Loucy (cell line): ENCODE measurements at regions not wholly inside any gene's neighbourhood (a gene's known extent, or its start where the extent isn't known, plus 50 kb on each side); places are given as distances from the start of the nearest gene placed in this dataset.
"Not testable (repeated sequence)": the region's sequence is repeated elsewhere in the genome, so short reads cannot be mapped to it uniquely, and the experiment has no call there.

Source experiments
- H2AFZ ChIP-seq: fragments of 200-600 bp; sonication (generic); 2 replicates; pipeline ENCODE4 v1.6.0; 2016; ENCODE audit warnings: antibody characterized with exemption, mild to moderate bottlenecking, low read length, moderate library complexity
- H3F3A ChIP-seq: fragments of 200-600 bp; 2 replicates; pipeline ENCODE4 v1.6.0; 2016; ENCODE audit warnings: antibody characterized with exemption, low read depth, mild to moderate bottlenecking
- H3K27me3 ChIP-seq: fragments of 200-600 bp; sonication (generic); 2 replicates; pipeline ENCODE4 v1.6.1; 2014; ENCODE audit warnings: low read length, mild to moderate bottlenecking; ENCODE audit not compliant: insufficient read depth, poor library complexity, severe bottlenecking
- H3K36me3 ChIP-seq: fragments of 200-600 bp; sonication (generic); 2 replicates; pipeline ENCODE4 v1.6.1; 2016; ENCODE audit warnings: low read length; ENCODE audit not compliant: insufficient read depth
- H3K4me1 ChIP-seq: fragments of 200-600 bp; sonication (generic); 2 replicates; pipeline ENCODE4 v1.5.1; 2014; ENCODE audit warnings: low read length, mild to moderate bottlenecking; ENCODE audit not compliant: insufficient read depth, poor library complexity, severe bottlenecking
- H3K4me2 ChIP-seq: fragments of 200-600 bp; sonication (generic); 2 replicates; pipeline ENCODE4 v1.6.0; 2014; ENCODE audit warnings: antibody characterized with exemption, low read length, low read depth, mild to moderate bottlenecking; ENCODE audit not compliant: poor library complexity, severe bottlenecking
- H3K4me3 ChIP-seq: fragments of 200-600 bp; sonication (generic); 2 replicates; pipeline ENCODE4 v1.5.1; 2014; ENCODE audit warnings: low read length, mild to moderate bottlenecking, mixed read lengths; ENCODE audit not compliant: poor library complexity, severe bottlenecking
- H3K79me2 ChIP-seq: fragments of 200-600 bp; sonication (generic); 2 replicates; pipeline ENCODE4 v1.6.1; 2014; ENCODE audit warnings: low read length; ENCODE audit not compliant: insufficient read depth
- H3K9ac ChIP-seq: fragments of 200-600 bp; sonication (generic); 2 replicates; pipeline ENCODE4 v1.6.0; 2014; ENCODE audit warnings: mild to moderate bottlenecking, low read depth, low read length, moderate library complexity; ENCODE audit not compliant: poor library complexity, severe bottlenecking
- H3K9me2 ChIP-seq: fragments of 200-600 bp; sonication (generic); replicated peaks from 2 replicates; pipeline ENCODE4 v1.6.1; 2016; ENCODE audit warnings: low read depth, low read length, mixed read lengths
- H3K9me3 ChIP-seq: fragments of 200-600 bp; sonication (generic); 2 replicates; pipeline ENCODE4 v1.6.1; 2014; ENCODE audit warnings: mild to moderate bottlenecking, antibody characterized with exemption, low read length, low read depth; ENCODE audit not compliant: insufficient read depth
- H4K20me1 ChIP-seq: fragments of 200-600 bp; sonication (generic); 2 replicates; pipeline ENCODE4 v1.6.0; 2014; ENCODE audit warnings: antibody characterized with exemption, low read length, mild to moderate bottlenecking; ENCODE audit not compliant: insufficient read depth, poor library complexity, severe bottlenecking
- EZH2phosphoT487 ChIP-seq: fragments of 200-600 bp; IDR thresholded peaks from 2 replicates; pipeline ENCODE4 v1.6.1; 2018; ENCODE audit warnings: antibody characterized with exemption, mild to moderate bottlenecking, moderate library complexity, borderline replicate concordance
- TF ChIP-seq, protein P1 (sequence below): fragments of 200-600 bp; sonication (generic); conservative IDR thresholded peaks from 2 replicates; pipeline ENCODE4 v1.5.1; 2014; ENCODE audit warnings: mild to moderate bottlenecking, antibody characterized with exemption, low read length

DNA sequence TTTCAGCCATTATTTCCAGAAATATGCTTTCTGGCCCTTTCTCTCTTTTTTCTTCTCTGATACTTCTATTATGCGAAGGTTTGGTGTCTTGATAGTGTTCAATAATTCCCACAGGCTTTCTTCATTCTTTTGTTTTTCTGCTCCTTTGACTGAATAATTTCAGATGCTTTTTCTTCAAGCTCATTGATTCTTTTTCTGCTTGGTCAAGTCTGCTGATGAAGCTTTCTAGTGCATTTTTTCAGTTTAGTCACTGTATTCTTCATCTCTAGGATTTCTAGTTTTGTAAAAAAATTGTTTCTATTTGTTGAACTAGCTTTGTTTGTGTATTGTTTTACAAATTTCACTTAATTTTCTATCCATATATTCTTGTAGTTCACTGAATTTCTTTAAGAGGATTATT lies 304.0 kb upstream of the TARS1 start:
- no peaks in the 10 kb centered on the region for H3K27me3 ChIP-seq
- no peak overlapping the region for H3K4me2 ChIP-seq
- H3K9ac ChIP-seq: no peak overlapping the region
- H3K36me3 ChIP-seq: no peaks in the 10 kb centered on the region
- no peak overlapping the region for H3K4me3 ChIP-seq
- H4K20me1 ChIP-seq: no peaks in the 10 kb centered on the region
- H3K4me1 ChIP-seq: no peaks in the 10 kb centered on the region
- no peaks in the 10 kb centered on the region for H3K79me2 ChIP-seq
- no peak overlapping the region for H2AFZ ChIP-seq
- TF ChIP-seq EZH2phosphoT487: no peak
- TF ChIP-seq, protein P1, sequence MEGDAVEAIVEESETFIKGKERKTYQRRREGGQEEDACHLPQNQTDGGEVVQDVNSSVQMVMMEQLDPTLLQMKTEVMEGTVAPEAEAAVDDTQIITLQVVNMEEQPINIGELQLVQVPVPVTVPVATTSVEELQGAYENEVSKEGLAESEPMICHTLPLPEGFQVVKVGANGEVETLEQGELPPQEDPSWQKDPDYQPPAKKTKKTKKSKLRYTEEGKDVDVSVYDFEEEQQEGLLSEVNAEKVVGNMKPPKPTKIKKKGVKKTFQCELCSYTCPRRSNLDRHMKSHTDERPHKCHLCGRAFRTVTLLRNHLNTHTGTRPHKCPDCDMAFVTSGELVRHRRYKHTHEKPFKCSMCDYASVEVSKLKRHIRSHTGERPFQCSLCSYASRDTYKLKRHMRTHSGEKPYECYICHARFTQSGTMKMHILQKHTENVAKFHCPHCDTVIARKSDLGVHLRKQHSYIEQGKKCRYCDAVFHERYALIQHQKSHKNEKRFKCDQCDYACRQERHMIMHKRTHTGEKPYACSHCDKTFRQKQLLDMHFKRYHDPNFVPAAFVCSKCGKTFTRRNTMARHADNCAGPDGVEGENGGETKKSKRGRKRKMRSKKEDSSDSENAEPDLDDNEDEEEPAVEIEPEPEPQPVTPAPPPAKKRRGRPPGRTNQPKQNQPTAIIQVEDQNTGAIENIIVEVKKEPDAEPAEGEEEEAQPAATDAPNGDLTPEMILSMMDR: no peak
- no peaks in the 10 kb centered on the region for H3F3A ChIP-seq
- no peaks in the 10 kb centered on the region for H3K9me2 ChIP-seq
- peaks cover 17% of the 10 kb centered on the region for H3K9me3 ChIP-seq

DNA sequence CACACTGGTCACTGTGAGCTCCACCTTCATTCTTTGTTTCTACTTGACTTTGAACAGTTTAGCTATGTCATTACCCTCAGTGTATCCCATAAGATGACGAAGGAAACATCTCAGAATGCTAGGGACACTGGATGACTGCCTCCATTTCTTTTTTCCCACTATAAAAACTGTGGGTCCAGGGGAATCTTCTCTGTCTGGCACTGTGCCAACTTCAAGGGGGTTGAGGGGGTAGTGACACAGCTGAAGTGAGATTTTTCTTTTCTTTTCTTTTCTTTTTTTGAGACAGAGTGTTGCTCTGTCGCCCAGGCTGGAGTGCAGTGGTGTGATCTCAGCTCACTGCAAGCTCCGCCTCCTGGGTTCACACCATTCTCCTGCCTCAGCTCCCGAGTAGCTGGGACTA lies 302.6 kb upstream of the TARS1 start:
- H3K4me3 ChIP-seq, H3K79me2 ChIP-seq, H2AFZ ChIP-seq, H3K4me2 ChIP-seq, H3K27me3 ChIP-seq, H3F3A ChIP-seq, H4K20me1 ChIP-seq, H3K36me3 ChIP-seq, H3K9me2 ChIP-seq, H3K4me1 ChIP-seq, H3K9ac ChIP-seq: not testable (repeated sequence)
- H3K9me3 ChIP-seq: peaks cover 17% of the 10 kb centered on the region

DNA sequence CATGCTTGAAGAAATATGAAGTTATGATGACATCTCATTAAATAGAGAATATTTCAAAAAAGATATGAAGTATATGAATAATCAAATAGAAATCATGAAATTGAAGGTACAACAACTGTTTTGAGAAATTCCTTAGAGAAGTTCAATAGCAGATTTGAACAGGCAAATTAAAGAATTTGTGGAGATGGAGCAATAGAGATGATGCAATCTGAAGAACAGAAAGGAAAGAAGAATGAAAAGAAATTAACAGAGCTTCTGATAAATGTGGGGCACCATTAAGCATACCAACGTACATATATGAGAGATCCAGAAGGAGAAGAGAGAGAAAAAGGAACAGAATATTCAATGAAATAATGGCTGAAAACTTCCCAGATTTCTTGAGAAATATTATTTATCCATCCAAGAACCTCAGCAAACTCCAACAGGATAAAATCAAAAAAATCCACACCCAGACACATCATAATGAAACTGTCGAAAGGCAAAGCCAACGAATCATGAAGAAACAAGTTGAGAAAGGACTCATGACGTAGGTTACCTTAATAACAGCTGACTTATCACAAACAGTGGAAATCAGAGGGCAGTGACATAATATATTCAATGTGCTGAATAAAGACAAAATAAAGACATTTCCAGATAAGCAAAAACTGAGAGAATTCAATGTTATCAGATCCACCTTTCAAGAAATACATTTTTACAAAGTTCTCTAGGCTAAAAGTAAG lies 297.2 kb upstream of the TARS1 start:
- H2AFZ ChIP-seq: no peak overlapping the region
- H3K9me2 ChIP-seq: no peaks in the 10 kb centered on the region

More for the DNA sequence above, 297.2 kb upstream of the TARS1 start:
- H3K27me3 ChIP-seq: no peaks in the 10 kb centered on the region
- H4K20me1 ChIP-seq: no peaks in the 10 kb centered on the region
- H3K4me2 ChIP-seq: no peak overlapping the region
- H3F3A ChIP-seq: no peaks in the 10 kb centered on the region
- no peak overlapping the region for H3K4me3 ChIP-seq
- H3K4me1 ChIP-seq: no peaks in the 10 kb centered on the region
- H3K9ac ChIP-seq: no peak overlapping the region
- TF ChIP-seq, protein P1: no peak
- no peak for TF ChIP-seq EZH2phosphoT487
- H3K9me3 ChIP-seq: no peaks in the 10 kb centered on the region
- no peaks in the 10 kb centered on the region for H3K36me3 ChIP-seq
- H3K79me2 ChIP-seq: no peaks in the 10 kb centered on the region
